RPMI7951 (cell line): ENCODE measurements at regions not wholly inside any gene's neighbourhood (a gene's known extent, or its start where the extent isn't known, plus 50 kb on each side); places are given as distances from the start of the nearest gene placed in this dataset.
A peak's percentile ranks its signal among the peaks of the same experiment; 100 is the strongest.
"Not testable (repeated sequence)": the region's sequence is repeated elsewhere in the genome, so short reads cannot be mapped to it uniquely, and the experiment has no call there.

ENCODE experiments used
- DNase-seq: peaks from one replicate; pipeline ENCODE4 v3.0.0-alpha.2; 2012; ENCODE audit warnings: low read depth

DNA sequence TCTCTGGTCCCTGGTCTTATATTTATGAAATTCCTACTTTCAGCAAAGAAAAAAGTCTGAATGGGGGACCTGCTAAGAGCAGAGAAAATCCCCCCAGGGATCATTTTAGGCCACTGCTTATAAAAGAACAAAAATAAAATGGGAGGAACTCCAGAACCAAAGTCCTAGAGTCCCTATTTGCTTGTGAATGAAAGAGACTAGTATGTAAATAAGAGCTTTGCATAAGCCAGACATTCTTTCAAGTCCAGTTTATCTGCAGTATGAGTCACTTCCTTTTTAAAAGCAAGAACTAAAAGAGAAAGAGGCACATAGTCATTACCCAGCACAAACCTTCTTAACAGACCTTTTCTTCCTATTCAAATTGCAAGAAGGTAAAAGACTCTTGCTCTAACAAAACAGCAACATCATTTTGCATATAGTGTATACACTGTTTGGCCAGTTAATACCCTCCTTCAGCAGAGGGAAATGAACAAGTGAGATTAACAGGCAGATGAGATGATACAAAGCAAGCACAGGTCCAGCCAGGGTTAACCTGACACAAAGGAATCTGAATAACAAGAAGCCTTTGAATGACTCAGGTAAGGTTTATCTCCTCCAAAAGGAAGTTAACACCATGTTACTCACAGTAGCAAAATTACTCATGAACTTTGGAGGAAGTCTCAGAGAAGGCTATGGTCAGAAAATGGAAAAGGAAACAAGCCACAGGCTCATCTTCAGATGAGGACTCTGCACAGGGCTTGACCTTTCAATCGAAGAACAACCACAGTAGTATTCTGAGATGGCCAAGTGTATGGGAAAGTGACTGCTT, 87.3 kb downstream of the PHLDA1 start:
- peak; percentile 90 for DNase-seq

GRCh38 chr12:75943730-75944096, 87.9 kb downstream of the PHLDA1 start:
- DNase-seq: no peak

GRCh38 chr12:75941661-75942060, 89.9 kb downstream of the PHLDA1 start:
- DNase-seq: not testable (repeated sequence)

GRCh38 chr12:75939016-75939642, 92.4 kb downstream of the PHLDA1 start:
- peak; percentile 58 for DNase-seq

GRCh38 chr12:75938189-75938588, 93.4 kb downstream of the PHLDA1 start:
- peak; percentile 20 for DNase-seq

- DNase-seq: no peak
Observed at GRCh38 chr12:75937486-75937885, 94.1 kb downstream of the PHLDA1 start.

GRCh38 chr12:75936515-75937440, 94.8 kb downstream of the PHLDA1 start:
- no peak for DNase-seq

DNA sequence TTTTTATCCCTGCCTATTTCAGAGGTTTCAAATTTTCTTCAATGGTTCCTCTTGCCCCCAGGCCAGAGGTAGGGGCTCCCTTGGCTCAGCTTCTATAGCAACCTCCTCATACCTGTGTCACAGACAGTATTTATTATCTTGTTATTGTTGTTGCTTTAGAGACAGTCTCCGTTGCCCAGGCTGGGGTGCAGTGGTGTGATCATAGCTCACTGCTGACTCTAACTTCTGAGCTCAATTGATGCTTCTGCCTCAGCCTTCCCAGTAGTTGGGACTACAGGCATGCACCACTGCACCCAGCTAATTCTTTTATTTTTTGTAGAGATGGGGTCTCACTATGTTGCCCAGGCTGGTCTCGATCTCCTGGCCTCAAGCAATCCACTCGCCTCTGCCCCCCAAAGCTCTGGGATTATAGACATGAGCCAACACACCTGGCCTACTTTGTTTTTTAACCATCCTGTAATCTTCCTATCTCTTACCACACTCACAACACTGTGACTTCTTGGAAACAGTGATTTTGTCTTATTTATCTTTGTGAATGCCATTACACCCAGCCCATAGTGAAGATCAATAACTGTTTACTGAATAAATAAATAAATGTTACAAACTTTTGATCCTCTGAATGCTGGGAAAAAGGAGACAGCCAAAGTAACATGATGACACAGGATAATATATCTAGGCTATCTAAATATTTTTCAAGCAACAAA, 95.9 kb downstream of the PHLDA1 start:
- DNase-seq: no peak

DNA sequence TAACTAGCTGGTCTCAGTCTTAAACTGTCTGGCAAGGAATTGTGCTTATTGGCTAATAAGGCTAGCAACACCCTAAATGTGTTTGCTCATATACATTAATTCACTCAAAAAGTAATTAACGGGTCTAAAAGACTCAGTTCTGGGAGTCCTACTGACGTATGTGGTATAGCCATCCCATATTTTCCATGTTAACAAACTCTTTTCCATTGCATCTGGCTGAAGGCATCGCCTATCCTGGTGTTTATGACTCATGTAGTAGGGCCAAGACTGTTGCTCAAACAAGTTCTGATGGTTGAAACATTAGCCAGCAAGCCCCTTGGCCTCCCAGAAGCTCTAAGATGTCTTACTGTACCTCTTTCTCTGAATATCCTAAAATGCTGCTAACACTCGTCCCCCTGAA, 98.5 kb downstream of the PHLDA1 start:
- DNase-seq: peak; percentile 86

DNA sequence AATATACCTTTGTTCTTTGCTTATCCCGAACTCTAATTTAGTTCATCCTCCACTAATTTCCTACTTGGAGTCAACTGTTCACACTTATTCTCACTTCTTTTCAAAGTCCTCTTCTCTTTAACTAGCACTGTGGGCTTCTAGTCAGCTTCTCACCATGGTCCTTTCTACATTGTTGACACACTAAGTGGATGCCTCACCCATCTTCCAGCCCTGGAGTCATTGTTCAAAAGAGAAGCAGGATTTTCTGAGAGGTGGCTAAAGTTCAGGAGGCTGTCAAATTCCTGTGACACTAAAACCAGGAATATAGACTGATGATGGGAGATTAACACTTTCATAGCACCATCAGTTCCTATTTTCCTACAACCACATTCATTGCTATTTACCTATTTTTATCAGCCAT, 99.3 kb downstream of the PHLDA1 start:
- DNase-seq: no peak

DNA sequence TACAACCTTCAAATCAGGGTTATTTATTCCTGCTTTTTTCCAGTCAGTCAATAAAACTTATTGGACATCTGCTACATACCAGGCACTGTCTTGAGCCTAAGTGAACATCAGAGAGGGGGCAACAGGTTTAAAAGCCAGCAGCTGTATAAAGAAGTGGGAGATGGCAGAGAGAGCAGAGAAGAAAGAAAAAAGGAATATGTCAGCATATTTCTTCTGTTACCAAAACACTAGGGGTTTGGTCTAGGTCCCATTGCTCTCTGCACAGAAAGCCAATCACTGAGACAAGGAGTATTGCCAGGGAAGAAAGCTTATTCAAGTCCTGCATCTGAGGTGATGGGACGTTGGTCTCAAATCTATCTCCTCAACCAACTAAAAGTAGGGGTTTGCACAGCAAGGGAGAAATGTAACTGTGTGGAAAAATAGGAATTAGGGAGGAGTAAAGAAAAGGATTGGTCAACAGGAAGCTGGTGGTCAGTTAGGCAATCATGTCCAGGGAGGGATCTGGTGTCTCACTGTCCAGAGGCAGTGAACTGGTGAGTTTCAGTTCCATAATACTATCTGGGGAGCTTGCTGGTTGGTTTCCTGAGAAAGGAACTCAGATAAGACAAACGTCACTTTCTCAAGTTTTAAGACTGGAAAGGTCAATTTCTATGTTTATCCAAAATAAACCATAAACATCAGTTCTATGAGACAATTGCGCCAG, 107.5 kb downstream of the PHLDA1 start:
- DNase-seq: peak; percentile 41

- no peak for DNase-seq
Observed at GRCh38 chr12:75922944-75923642, 108.5 kb downstream of the PHLDA1 start.

DNA sequence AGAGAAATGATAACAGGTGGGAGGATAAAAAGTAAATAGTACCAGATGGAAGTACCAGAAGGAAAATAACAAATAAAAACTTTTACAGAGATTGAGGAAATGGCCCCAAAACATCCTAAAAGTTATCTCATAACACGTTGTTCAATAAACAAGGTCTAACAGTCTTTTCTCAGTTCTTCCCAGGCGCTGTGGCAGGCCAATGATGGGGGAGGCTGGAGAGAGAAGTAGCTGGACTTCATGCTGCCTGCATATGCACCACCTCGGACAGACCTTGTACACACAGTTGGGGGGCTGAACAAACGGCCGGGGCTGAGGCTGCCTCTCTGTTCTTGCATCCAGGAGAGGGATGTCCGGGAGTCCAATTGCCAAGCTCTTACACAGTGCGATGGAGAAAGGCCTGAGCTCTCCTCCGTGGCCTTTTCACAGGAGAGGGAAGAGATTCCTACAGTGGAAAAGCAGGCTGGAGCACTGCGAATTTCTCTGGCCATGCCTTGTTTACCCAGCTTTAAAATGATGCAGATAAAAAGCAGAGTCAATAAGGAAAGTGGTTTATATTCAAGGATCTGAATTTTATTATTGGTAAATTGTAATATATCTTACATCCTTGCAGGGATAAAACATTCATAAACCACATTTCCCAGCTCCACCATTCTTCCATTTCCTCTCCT, 109.8 kb downstream of the PHLDA1 start:
- no peak for DNase-seq

DNA sequence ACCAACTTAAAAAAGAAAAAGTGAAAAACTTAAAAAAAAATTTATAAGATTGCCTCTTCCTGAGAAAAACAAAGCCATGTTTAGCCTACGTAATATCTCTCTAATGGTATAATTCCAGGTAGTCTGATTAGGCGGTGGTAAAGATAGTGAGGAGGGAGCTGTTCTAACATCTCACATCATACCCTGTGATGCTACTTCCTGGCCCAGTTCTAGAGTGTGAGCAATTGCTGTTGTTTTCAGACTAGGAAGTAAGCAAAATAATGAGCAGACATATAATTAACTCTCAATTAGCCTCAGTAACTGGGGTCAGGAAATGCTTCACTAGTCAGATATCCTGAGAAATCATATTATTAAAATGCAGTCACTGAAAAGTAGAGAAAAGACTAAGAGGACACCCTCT, 113.9 kb downstream of the PHLDA1 start:
- DNase-seq: no peak

GRCh38 chr12:75917083-75917482, 114.5 kb downstream of the PHLDA1 start:
- no peak for DNase-seq

DNA sequence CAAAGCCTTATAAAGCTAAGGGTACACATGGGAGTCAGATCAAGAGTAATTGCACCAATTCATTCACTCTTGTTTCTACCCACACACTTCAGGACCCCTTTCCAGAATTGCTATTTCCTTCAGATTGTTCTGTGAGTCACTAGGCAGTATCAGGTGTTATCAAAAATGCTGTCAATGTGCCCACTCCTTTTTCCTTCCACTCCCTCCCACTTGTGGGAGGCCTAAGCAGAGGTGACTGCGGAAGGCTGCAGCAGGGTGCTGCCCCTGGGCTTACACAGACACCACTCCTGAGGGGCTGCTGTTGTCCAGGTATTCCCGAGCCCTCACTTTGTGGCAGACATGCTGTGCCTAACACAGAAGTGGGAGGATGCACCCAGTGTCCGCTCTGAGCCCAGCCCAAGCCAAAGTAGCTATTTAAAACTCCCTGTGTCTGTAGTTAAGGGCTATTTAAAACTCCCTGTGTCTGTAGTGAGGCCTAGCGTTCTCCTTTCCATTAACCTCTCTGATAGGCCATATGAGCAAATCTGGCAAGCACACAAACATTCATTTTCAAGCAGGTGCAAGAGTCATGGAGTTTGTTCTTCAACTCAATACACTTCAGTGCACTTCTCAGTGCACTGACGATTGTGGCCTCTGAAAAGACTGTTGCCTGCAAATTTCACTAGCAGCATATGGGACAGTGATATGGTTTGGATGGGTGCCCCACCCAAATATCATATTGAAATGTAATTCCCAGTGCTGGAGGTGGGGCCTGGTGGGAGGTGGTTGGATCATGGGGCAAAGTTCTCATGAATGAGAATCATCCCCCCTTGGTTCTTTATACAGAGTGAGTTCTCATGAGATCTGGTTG, 117.8 kb downstream of the PHLDA1 start:
- no peak for DNase-seq

GRCh38 chr12:75909714-75910656, 121.6 kb downstream of the PHLDA1 start:
- DNase-seq: no peak
